ENCODE measurements at regions not wholly inside any gene's neighbourhood (a gene's known extent, or its start where the extent isn't known, plus 50 kb on each side); places are given as distances from the start of the nearest gene placed in this dataset.

DNA sequence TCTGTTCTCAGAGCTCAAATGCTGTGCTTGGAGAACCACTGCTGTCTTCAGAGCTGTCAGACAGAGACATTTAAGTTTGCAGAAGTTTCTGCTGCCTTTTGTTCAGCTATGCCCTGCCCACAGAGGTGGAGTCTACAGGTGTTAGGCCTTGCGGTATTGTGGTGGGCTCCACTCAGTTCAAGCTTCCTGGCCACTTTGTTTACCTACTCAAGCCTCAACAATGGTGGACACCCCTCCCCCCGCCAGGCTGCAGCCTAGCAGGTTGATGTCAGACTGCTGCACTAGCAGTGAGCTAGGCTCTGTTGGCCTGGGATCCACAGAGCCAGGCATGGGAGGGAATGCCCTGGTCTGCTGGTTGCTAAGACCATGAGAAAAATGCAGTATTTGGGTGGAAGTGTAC lies 323.8 kb downstream of the BCAT1 start:
- TF ChIP-seq, protein P1, sequence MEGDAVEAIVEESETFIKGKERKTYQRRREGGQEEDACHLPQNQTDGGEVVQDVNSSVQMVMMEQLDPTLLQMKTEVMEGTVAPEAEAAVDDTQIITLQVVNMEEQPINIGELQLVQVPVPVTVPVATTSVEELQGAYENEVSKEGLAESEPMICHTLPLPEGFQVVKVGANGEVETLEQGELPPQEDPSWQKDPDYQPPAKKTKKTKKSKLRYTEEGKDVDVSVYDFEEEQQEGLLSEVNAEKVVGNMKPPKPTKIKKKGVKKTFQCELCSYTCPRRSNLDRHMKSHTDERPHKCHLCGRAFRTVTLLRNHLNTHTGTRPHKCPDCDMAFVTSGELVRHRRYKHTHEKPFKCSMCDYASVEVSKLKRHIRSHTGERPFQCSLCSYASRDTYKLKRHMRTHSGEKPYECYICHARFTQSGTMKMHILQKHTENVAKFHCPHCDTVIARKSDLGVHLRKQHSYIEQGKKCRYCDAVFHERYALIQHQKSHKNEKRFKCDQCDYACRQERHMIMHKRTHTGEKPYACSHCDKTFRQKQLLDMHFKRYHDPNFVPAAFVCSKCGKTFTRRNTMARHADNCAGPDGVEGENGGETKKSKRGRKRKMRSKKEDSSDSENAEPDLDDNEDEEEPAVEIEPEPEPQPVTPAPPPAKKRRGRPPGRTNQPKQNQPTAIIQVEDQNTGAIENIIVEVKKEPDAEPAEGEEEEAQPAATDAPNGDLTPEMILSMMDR (IDR thresholded peaks at IDR 0.05 in 8 of 11, conservative IDR thresholded peaks at IDR 0.05 in 3 of 11): no peak
- no peak for TF ChIP-seq POLR2A (IDR thresholded peaks at IDR 0.05)

Data from spleen (tissue), 7 donors.